ENCODE measurements at regions not wholly inside any gene's neighbourhood (a gene's known extent, or its start where the extent isn't known, plus 50 kb on each side); places are given as distances from the start of the nearest gene placed in this dataset.

GRCh38 chr12:41905759-41906297 lies 238.8 kb downstream of the GXYLT1 start:
- no peak for TF ChIP-seq EZH2 (IDR thresholded peaks at IDR 0.05)
- TF ChIP-seq POLR2AphosphoS5 (IDR thresholded peaks at IDR 0.05; ENCODE audit: borderline replicate concordance, low read depth, low read length), result no peak

Data from SK-N-MC (cell line).